ENCODE measurements at regions not wholly inside any gene's neighbourhood (a gene's known extent, or its start where the extent isn't known, plus 50 kb on each side); places are given as distances from the start of the nearest gene placed in this dataset.

- TF ChIP-seq CTCF (conservative IDR thresholded peaks at IDR 0.05; ENCODE audit: low read depth in 2 of 2) (no peak), POLR2AphosphoS5 (IDR thresholded peaks at IDR 0.05; ENCODE audit: low read depth) (no peak), REST (IDR thresholded peaks at IDR 0.05; ENCODE audit: unreplicated experiment) (no peak), STAT1 (IDR thresholded peaks at IDR 0.05; ENCODE audit: unreplicated experiment) (no peak), CREB1 (CRISPR knock-in tag; IDR thresholded peaks at IDR 0.05; ENCODE audit: low read depth) (no peak), ZNF331 (CRISPR knock-in tag; IDR thresholded peaks at IDR 0.05; ENCODE audit: low read depth) (no peak), EZH2 (IDR thresholded peaks at IDR 0.05; ENCODE audit: low read depth, unreplicated experiment) (no peak), EZH2phosphoT487 (IDR thresholded peaks at IDR 0.05; ENCODE audit: unreplicated experiment) (no peak), ZNF114 (CRISPR knock-in tag; IDR thresholded peaks at IDR 0.05) (no peak), JUNB (IDR thresholded peaks at IDR 0.05; ENCODE audit: unreplicated experiment) (no peak), NANOG (IDR thresholded peaks at IDR 0.05; ENCODE audit: borderline replicate concordance) (no peak)
- TF ChIP-seq, protein P1, sequence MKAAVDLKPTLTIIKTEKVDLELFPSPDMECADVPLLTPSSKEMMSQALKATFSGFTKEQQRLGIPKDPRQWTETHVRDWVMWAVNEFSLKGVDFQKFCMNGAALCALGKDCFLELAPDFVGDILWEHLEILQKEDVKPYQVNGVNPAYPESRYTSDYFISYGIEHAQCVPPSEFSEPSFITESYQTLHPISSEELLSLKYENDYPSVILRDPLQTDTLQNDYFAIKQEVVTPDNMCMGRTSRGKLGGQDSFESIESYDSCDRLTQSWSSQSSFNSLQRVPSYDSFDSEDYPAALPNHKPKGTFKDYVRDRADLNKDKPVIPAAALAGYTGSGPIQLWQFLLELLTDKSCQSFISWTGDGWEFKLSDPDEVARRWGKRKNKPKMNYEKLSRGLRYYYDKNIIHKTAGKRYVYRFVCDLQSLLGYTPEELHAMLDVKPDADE (IDR thresholded peaks at IDR 0.05): no peak
Observed at GRCh38 chr3:144053121-144053520, 81.5 kb downstream of the DIPK2A start.
